GM12873 (cell line): ENCODE measurements at regions not wholly inside any gene's neighbourhood (a gene's known extent, or its start where the extent isn't known, plus 50 kb on each side); places are given as distances from the start of the nearest gene placed in this dataset.

Source experiments
- CTCF ChIP-seq: IDR thresholded peaks from 2 replicates; pipeline ENCODE4 v1.5.1; 2012; ENCODE audit warnings: low read depth, mild to moderate bottlenecking, moderate library complexity, low read length, control low read depth; ENCODE audit not compliant: insufficient read depth; ENCODE audit errors: missing control alignments

- TF ChIP-seq CTCF = no peak
These were observed 203.1 kb upstream of the VSTM2A start for GRCh38 chr7:54339073-54339472.

DNA sequence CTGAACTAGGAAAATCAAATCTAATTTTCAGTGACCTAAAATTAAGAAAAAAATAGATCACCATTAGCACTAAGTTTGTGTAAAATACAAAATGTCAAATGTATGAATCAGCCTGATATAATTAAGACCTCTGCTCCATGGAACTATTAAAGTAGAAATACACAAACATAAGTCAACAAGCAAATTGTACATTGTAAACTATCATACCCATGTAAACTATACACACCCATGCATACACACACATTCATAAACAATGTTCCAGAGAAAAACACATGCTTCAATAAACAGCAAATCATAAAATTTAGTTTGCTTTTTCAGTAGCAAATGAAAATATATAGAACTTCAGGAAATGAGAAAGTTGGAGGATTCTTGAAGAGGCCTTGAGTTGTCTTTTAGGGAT, 199.7 kb upstream of the VSTM2A start:
- no peak for TF ChIP-seq CTCF

DNA sequence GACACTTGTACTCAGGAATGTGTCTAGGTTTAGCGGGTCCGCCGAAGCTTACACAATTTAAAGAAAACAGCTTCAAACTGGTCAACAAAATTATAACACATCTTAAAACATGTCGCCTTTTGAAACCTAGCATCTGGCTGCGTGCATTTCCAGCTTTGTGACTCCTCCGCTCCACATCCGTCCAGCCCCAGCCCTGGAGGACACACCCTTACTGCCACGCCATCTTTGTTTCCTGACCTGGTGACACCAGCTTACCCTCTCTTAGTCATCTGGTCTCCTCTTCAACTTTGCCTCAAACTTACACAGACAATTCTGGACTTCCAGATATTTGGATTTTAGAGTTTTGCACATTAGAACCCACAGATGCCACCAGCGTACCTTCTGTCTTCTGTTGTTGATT, 198.7 kb upstream of the VSTM2A start:
- no peak for TF ChIP-seq CTCF

DNA sequence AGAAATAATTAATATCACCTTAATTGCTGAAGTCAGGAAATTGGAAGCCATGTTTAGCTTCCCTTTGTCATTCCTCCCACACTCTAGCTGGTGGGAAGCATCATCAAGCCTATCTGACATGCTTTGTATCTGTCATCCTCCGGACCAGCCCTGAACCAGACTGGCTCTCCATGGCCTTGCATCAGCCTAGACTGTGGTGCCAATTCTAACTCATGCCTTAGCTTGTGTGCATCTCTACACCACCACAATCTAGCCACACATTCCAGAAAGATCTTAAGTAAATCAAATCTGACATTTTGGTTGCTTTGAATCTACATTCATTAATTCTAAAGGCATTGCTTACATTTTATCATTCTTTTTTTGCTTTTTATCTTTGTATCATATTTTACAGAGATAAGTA, 196.4 kb upstream of the VSTM2A start:
- no peak for TF ChIP-seq CTCF

- TF ChIP-seq CTCF = no peak
These were observed 192.9 kb upstream of the VSTM2A start for GRCh38 chr7:54349229-54349628.

DNA sequence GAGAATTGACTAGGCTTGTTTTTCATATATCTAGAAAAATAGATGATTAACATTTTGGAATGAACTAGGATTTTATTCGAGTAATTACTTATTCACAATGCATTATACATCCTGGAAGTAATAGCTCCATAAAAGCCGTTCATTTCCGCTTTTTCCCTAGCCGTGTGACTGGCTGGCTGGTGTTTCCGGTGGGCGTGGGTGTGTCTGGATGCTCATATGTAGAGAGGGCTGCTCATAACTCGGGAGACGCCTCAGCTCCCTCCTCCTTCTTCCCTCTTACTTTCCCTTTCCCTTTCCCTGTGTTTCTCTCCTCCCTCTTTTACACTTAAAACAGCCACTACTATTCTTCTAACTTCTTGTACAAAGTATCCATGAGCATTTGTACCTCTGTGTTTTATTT, 187.7 kb upstream of the VSTM2A start:
- TF ChIP-seq CTCF = no peak

DNA sequence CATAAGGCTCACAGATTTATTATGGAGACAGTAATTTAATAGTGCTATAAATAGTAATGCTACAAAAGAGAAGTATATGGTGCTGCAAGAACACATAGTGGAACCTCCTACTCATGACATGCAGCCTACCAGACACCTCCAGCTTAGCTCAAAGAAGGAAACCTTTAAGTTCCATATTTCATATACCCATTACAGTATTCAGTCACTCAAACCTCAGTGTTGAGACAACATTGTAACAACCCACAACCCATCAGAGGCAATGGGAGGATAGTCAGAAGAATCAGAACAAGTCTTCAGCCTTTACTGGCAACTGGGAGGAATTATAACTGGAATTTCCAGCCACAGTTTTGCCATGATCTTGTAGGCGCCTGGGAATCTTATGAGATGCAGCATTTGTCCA, 186.3 kb upstream of the VSTM2A start:
- no peak for TF ChIP-seq CTCF

DNA sequence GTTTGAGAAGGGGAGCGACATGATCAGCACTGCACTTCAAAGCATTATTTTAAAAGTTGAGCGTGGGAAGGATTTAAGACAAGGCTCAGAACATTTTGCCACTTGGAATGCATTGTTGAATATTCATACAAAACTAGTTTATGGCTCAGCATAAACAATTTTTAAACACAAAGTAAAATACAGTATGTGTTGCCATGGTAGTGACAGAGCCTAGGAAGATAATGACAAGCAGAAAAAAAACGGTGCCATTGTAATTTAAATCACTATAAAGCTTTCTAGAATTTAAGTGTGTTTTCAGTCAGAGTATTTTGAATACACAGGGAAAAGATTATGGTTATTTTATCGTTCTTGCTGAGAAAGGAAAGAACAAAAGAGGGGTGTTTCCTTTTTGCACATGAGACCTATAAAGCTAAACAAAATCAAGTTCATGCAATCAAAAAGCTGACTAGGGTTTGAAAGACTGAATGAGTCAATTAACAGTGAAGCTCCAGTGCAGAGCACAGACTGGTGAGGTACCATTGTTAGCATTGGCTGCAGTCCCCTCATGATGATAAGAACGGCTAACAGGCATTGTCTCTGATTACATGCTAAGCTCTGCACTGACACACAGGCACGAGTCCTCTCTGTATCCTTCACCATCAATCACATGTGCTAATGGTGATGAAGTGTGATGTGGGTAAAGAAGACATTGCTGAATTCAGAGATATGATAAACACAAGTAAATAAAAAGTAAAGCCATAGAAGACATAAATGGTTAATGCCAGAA, 181.9 kb upstream of the VSTM2A start:
- no peak for TF ChIP-seq CTCF
